ENCODE measurements at regions not wholly inside any gene's neighbourhood (a gene's known extent, or its start where the extent isn't known, plus 50 kb on each side); places are given as distances from the start of the nearest gene placed in this dataset.

GRCh38 chr12:94025756-94026155, 122.6 kb upstream of the PLXNC1 start:
- DNase-seq (ENCODE audit: low read depth), result no peak
- TF ChIP-seq CTCF (conservative IDR thresholded peaks at IDR 0.05; ENCODE audit: control insufficient read depth, insufficient read depth, low read depth, low read length), result no peak
- no peak overlapping the region for H3K4me3 ChIP-seq (ENCODE audit: control insufficient read depth, low read depth, low read length)

DNA sequence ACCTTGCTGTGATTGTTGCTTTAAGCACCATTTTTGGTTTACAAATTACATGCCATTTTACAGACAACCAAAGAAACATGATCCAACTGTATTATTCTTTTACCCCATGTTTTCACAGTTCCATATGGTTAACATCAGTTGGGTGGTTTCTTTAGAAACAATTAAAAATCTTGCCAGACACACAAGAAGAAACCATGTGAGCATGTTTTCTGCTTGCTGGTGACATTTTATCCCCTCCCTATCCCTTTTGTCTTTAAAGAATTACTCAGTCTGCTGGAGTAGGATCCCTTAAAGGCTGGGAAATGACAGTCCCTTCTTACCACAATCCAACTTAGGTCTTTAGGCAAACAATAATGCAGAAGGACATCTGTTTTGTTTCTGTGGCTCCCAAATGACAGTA, 121.8 kb upstream of the PLXNC1 start:
- H3K4me3 ChIP-seq (ENCODE audit: control insufficient read depth, low read depth, low read length), result no peak overlapping the region
- DNase-seq (ENCODE audit: low read depth), result no peak
- no peak for TF ChIP-seq CTCF (conservative IDR thresholded peaks at IDR 0.05; ENCODE audit: control insufficient read depth, insufficient read depth, low read depth, low read length)

DNA sequence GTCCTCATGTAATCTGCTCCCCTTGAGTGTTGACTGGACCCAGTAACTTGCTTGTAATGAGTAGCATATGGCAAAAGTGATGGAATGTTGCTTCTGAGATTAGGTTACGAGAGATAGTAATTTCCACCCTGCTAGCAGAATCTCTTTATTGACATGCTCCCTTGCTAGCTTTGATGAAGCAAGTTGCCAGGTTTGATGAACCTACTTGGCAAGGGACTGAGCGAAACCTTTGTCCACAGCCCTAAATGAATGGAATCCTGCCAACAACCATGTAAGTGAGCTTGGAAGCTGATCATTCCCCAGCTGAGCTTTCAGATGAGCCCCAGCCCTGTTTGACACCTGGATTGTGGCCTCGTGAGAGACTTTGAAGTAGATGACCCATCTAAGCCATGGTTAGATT, 120.8 kb upstream of the PLXNC1 start:
- TF ChIP-seq CTCF (conservative IDR thresholded peaks at IDR 0.05; ENCODE audit: control insufficient read depth, insufficient read depth, low read depth, low read length), result no peak

DNA sequence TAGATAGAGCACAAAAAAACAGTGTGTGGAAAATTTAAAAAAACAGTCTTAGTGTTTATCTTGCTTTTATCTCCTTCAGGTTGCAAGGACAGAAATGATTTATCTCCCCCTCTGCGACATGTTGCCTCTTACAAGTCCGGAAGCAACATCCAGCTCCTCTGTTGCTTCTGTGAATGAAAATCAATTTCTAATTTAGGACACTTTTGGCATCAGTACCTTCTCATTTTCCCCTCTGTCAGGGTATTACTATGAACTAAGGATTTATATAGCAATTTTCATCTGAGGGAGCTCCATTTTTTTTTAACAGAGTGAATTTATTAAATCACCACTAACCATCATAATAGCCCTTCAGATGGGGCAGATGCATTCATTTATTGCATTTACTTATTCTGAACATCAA, 116.6 kb upstream of the PLXNC1 start:
- no peak for TF ChIP-seq CTCF (conservative IDR thresholded peaks at IDR 0.05; ENCODE audit: control insufficient read depth, insufficient read depth, low read depth, low read length)
- H3K4me3 ChIP-seq (ENCODE audit: control insufficient read depth, low read depth, low read length), result no peak overlapping the region
- no peak for DNase-seq (ENCODE audit: low read depth)

More for the DNA sequence above, 120.8 kb upstream of the PLXNC1 start:
- H3K4me3 ChIP-seq (ENCODE audit: control insufficient read depth, low read depth, low read length), result no peak overlapping the region
- no peak for DNase-seq (ENCODE audit: low read depth)

DNA sequence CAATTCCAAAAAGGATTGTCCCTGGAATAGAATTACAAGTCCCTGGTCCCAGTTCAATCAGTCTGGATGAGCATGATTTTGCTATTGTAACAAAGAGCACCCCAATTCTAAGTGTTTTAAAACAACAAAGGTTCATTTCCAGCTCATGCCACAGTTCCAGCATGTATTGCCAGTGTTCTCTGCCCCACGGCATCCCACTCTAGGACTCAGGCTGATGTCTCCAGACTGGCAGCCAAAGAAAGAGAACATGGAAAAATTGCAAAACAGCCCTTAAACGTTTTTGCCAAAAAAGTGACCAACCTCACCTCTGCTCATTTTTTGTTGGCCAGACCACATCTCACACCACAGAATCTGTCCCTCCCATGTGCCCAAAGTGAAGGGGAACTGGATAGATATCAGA, 116.0 kb upstream of the PLXNC1 start:
- no peak overlapping the region for H3K4me3 ChIP-seq (ENCODE audit: control insufficient read depth, low read depth, low read length)
- no peak for TF ChIP-seq CTCF (conservative IDR thresholded peaks at IDR 0.05; ENCODE audit: control insufficient read depth, insufficient read depth, low read depth, low read length)

DNA sequence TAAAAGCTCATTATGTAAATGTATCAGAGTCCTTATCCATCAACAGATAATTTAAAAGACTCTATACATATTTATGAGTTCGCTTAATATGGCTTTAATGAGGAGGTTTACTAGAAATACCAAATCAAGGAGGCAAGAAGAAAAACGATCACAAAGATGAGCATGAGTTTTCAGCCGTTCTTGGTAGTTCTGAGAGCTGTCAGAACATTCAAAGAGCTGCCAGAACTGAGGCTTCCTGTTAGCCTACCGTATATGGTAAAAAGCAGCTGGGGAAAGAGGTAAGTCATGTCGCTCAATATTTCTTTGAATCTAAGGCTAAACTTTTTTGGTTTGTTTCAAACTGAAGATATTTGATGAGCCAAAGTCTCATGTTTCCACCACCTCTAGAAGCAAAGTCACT, 115.3 kb upstream of the PLXNC1 start:
- no peak for DNase-seq (ENCODE audit: low read depth)
- TF ChIP-seq CTCF (conservative IDR thresholded peaks at IDR 0.05; ENCODE audit: control insufficient read depth, insufficient read depth, low read depth, low read length), result no peak
- no peak overlapping the region for H3K4me3 ChIP-seq (ENCODE audit: control insufficient read depth, low read depth, low read length)

More for the DNA sequence above, 116.0 kb upstream of the PLXNC1 start:
- no peak for DNase-seq (ENCODE audit: low read depth)

GRCh38 chr12:94033784-94034183, 114.6 kb upstream of the PLXNC1 start:
- no peak for DNase-seq (ENCODE audit: low read depth)
- H3K4me3 ChIP-seq (ENCODE audit: control insufficient read depth, low read depth, low read length), result no peak overlapping the region
- TF ChIP-seq CTCF (conservative IDR thresholded peaks at IDR 0.05; ENCODE audit: control insufficient read depth, insufficient read depth, low read depth, low read length), result no peak

Data from fibroblast of mammary gland (primary cell).